GM12878 (cell line): ENCODE measurements at regions not wholly inside any gene's neighbourhood (a gene's known extent, or its start where the extent isn't known, plus 50 kb on each side); places are given as distances from the start of the nearest gene placed in this dataset.

Source experiments
- ATAC-seq: fragments of 200-7000 bp; cut with Tn5 transposase; 3 replicates; pipeline ENCODE4 v1.9.1; 2020; ENCODE audit warnings: mild to moderate bottlenecking, moderate library complexity
- BruUV-seq: library from RNA; stranded (reverse); fragments of 400-500 nt; replicated peaks from 2 replicates; lab custom pipeline; 2021; lab: Mats Ljungman, UMichigan
- CTCF ChIA-PET: fragments of 300-600 bp; sonication (Branson Sonifier 250); formaldehyde crosslinking; extraction: SDS; loops from one replicate; lab custom pipeline; 2021; ENCODE audit warnings: inconsistent platforms; lab: Yijun Ruan, JAX
- POLR2A ChIA-PET: fragments of 350-600 bp; formaldehyde crosslinking; extraction: SDS; loops from one replicate; lab custom pipeline; 2021; ENCODE audit warnings: inconsistent platforms; lab: Charles Lee
- RAD21 ChIA-PET: fragments of 300-600 bp; sonication (Branson Sonifier 250); formaldehyde crosslinking; loops from one replicate; lab custom pipeline; 2023; ENCODE audit warnings: antibody characterized with exemption; ENCODE audit not compliant: unreplicated experiment; lab: Charles Lee
- SMC1A ChIA-PET: fragments of 300-600 bp; sonication (Branson Sonifier 250); formaldehyde crosslinking; loops from one replicate; lab custom pipeline; 2023; ENCODE audit not compliant: unreplicated experiment, uncharacterized antibody; lab: Charles Lee
- DNase-seq: peaks from one replicate; pipeline ENCODE4 v3.0.0-alpha.2; 2011; ENCODE audit warnings: low read depth, low spot score
- FAIRE-seq: peaks from 3 replicates; lab custom pipeline; 2011; peaks lifted over from hg19 to GRCh38; lab: Jason Lieb, UNC
- H2AFZ ChIP-seq: 2 replicates; pipeline ENCODE4 v1.6.0; 2011; ENCODE audit warnings: low read depth, low read length, control low read depth; ENCODE audit not compliant: control insufficient read depth
- H3K27ac ChIP-seq: 2 replicates; pipeline ENCODE4 v1.5.1; 2011; ENCODE audit warnings: control low read depth; ENCODE audit not compliant: control insufficient read depth, insufficient read depth
- H3K27me3 ChIP-seq, 2 experiments: replicated peaks in 1 of 2; 2 replicates each; pipeline versions ENCODE4 v1.6.0 to v1.6.1; 2011; ENCODE audit warnings: low read length in 1 of 2; ENCODE audit not compliant: control insufficient read depth in 2 of 2, insufficient read depth in 2 of 2
- H3K36me3 ChIP-seq, 2 experiments: 2 replicates each; pipeline ENCODE4 v1.5.1; 2011; ENCODE audit warnings: low read length in 1 of 2; ENCODE audit not compliant: control insufficient read depth in 2 of 2, insufficient read depth in 2 of 2
- H3K4me1 ChIP-seq: 2 replicates; pipeline ENCODE4 v1.6.1; 2011; ENCODE audit warnings: mild to moderate bottlenecking, low read length, moderate library complexity, mixed read lengths; ENCODE audit not compliant: control insufficient read depth, insufficient read depth
- H3K4me2 ChIP-seq: 2 replicates; pipeline ENCODE4 v1.6.0; 2011; ENCODE audit warnings: control low read depth; ENCODE audit not compliant: control insufficient read depth, insufficient read depth
- H3K4me3 ChIP-seq: fragments of 200-600 bp; sonication (generic); 2 replicates; pipeline ENCODE4 v1.5.1; 2016
- H3K79me2 ChIP-seq: 2 replicates; pipeline ENCODE4 v1.6.0; 2011; ENCODE audit warnings: low read length; ENCODE audit not compliant: control insufficient read depth, insufficient read depth
- H3K9ac ChIP-seq: 2 replicates; pipeline ENCODE4 v1.8.0; 2011; ENCODE audit warnings: low read length, control low read depth, mixed read lengths; ENCODE audit not compliant: control insufficient read depth, insufficient read depth
- H3K9me3 ChIP-seq: replicated peaks from 3 replicates; pipeline ENCODE4 v1.5.1; 2011; ENCODE audit warnings: mild to moderate bottlenecking, low read length; ENCODE audit not compliant: control insufficient read depth, insufficient read depth
- H4K20me1 ChIP-seq: 2 replicates; pipeline ENCODE4 v1.6.0; 2011; ENCODE audit not compliant: control insufficient read depth, insufficient read depth
- BCLAF1 ChIP-seq: fragments of 450-650 bp; IDR thresholded peaks from 2 replicates; pipeline ENCODE4 v1.6.1; 2017; ENCODE audit warnings: antibody characterized with exemption, mild to moderate bottlenecking, moderate library complexity
- BMI1 ChIP-seq: fragments of 450-650 bp; IDR thresholded peaks from 2 replicates; pipeline ENCODE4 v1.6.1; 2016; ENCODE audit warnings: mild to moderate bottlenecking, moderate library complexity, borderline replicate concordance
- BRCA1 ChIP-seq: IDR thresholded peaks from 2 replicates; pipeline ENCODE4 v1.6.1; 2011; ENCODE audit warnings: low read depth, low read length, improper control_type of control experiment
- CHD2 ChIP-seq: IDR thresholded peaks from 2 replicates; pipeline ENCODE4 v1.6.1; 2011; ENCODE audit warnings: low read depth, low read length, improper control_type of control experiment, borderline replicate concordance
- CREM ChIP-seq: IDR thresholded peaks from 2 replicates; pipeline ENCODE4 v1.6.1; 2014; ENCODE audit warnings: antibody characterized with exemption, low read depth
- GABPA ChIP-seq: IDR thresholded peaks from 2 replicates; pipeline ENCODE4 v1.6.1; 2014; ENCODE audit warnings: antibody characterized with exemption, low read depth, mild to moderate bottlenecking, inconsistent platforms
- HCFC1 ChIP-seq: fragments of 150-350 bp; IDR thresholded peaks from 2 replicates; pipeline ENCODE4 v1.6.1; 2014; ENCODE audit warnings: low read length
- IRF5 ChIP-seq: fragments of 450-650 bp; IDR thresholded peaks from 2 replicates; pipeline ENCODE4 v1.6.1; 2017; ENCODE audit warnings: borderline replicate concordance
- NFYB ChIP-seq: IDR thresholded peaks from 2 replicates; pipeline ENCODE4 v1.6.1; 2011; ENCODE audit warnings: low read depth, mild to moderate bottlenecking, low read length, improper control_type of control experiment, moderate library complexity; ENCODE audit not compliant: insufficient read depth
- POLR2AphosphoS2 ChIP-seq: IDR thresholded peaks from 2 replicates; pipeline ENCODE4 v1.6.1; 2011; ENCODE audit warnings: low read depth, mild to moderate bottlenecking, low read length, improper control_type of control experiment, moderate library complexity
- POLR2AphosphoS5 ChIP-seq: IDR thresholded peaks from 2 replicates; pipeline ENCODE4 v1.6.1; 2011; ENCODE audit warnings: mild to moderate bottlenecking, low read length, inconsistent platforms
- REST ChIP-seq: IDR thresholded peaks from 2 replicates; pipeline ENCODE4 v1.6.1; 2012; ENCODE audit warnings: mild to moderate bottlenecking, low read depth, low read length
- TCF7 ChIP-seq: IDR thresholded peaks from 2 replicates; pipeline ENCODE4 v1.6.1; 2014; ENCODE audit warnings: antibody characterized with exemption, borderline replicate concordance
- ZNF622 ChIP-seq: fragments of 450-650 bp; IDR thresholded peaks from 2 replicates; pipeline ENCODE4 v1.6.1; 2017; ENCODE audit warnings: mild to moderate bottlenecking, inconsistent platforms
- ZNF687 ChIP-seq: fragments of 450-650 bp; IDR thresholded peaks from 2 replicates; pipeline ENCODE4 v1.6.1; 2017; ENCODE audit warnings: mild to moderate bottlenecking, moderate library complexity
- in situ Hi-C: fragments of 300-500 bp; cut with MboI; formaldehyde crosslinking; loops from 9 replicates; pipeline ENCODE4 v1.14.3; 2018; ENCODE audit warnings: mixed read lengths
- intact Hi-C: fragments of 100-400 bp; cut with micrococcal nuclease; formaldehyde crosslinking; loops from one replicate; pipeline ENCODE4 v1.14.2; 2022; ENCODE audit not compliant: unreplicated experiment

GRCh38 chr3:107098864-107099263 lies 278.4 kb upstream of the CCDC54 start:
- intact Hi-C loops (no loop called here), in situ Hi-C loops (no loop called here)
- Histone ChIP-seq H3K9me3 (no peaks in the 10 kb centered on the region), H4K20me1 (no peaks in the 10 kb centered on the region), H3K9ac (no peak overlapping the region), H3K79me2 (no peaks in the 10 kb centered on the region), H3K4me2 (no peak overlapping the region), H3K36me3 (no peaks in the 10 kb centered on the region), H3K4me3 (no peak overlapping the region), H2AFZ (no peak overlapping the region), H3K4me1 (no peaks in the 10 kb centered on the region), H3K27ac (no peak overlapping the region), H3K27me3 (no peaks in the 10 kb centered on the region)
- no peak for DNase-seq
- no TSS peak for BruUV-seq
- ATAC-seq = no peak
- ChIA-PET CTCF (no interaction called here), RAD21 (no interaction called here), SMC1A (no interaction called here), POLR2A (no interaction called here)
- no peak for FAIRE-seq
- no peak for TF ChIP-seq CHD2
- TF ChIP-seq TCF7 = no peak
- TF ChIP-seq BMI1 = no peak
- no peak for TF ChIP-seq BRCA1
- no peak for TF ChIP-seq REST
- TF ChIP-seq ZNF622 = no peak
- no peak for TF ChIP-seq GABPA
- TF ChIP-seq BCLAF1 = no peak
- no peak for TF ChIP-seq IRF5
- no peak for TF ChIP-seq NFYB
- no peak for TF ChIP-seq ZNF687
- no peak for TF ChIP-seq POLR2AphosphoS5
- no peak for TF ChIP-seq HCFC1
- TF ChIP-seq CREM = no peak
- TF ChIP-seq POLR2AphosphoS2 = no peak
